ENCODE measurements at regions not wholly inside any gene's neighbourhood (a gene's known extent, or its start where the extent isn't known, plus 50 kb on each side); places are given as distances from the start of the nearest gene placed in this dataset.

GRCh38 chr12:40551466-40551865, 140.8 kb upstream of the CNTN1 start:
- no peak overlapping the region for H3K4me3 ChIP-seq (ENCODE audit: low read depth, low read length)
- TF ChIP-seq, protein P1, sequence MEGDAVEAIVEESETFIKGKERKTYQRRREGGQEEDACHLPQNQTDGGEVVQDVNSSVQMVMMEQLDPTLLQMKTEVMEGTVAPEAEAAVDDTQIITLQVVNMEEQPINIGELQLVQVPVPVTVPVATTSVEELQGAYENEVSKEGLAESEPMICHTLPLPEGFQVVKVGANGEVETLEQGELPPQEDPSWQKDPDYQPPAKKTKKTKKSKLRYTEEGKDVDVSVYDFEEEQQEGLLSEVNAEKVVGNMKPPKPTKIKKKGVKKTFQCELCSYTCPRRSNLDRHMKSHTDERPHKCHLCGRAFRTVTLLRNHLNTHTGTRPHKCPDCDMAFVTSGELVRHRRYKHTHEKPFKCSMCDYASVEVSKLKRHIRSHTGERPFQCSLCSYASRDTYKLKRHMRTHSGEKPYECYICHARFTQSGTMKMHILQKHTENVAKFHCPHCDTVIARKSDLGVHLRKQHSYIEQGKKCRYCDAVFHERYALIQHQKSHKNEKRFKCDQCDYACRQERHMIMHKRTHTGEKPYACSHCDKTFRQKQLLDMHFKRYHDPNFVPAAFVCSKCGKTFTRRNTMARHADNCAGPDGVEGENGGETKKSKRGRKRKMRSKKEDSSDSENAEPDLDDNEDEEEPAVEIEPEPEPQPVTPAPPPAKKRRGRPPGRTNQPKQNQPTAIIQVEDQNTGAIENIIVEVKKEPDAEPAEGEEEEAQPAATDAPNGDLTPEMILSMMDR (IDR thresholded peaks at IDR 0.05; ENCODE audit: low read depth, low read length), result no peak

GRCh38 chr12:40552868-40553267, 139.4 kb upstream of the CNTN1 start:
- no peak overlapping the region for H3K4me3 ChIP-seq (ENCODE audit: low read depth, low read length)
- TF ChIP-seq, protein P1 (IDR thresholded peaks at IDR 0.05; ENCODE audit: low read depth, low read length), result no peak

DNA sequence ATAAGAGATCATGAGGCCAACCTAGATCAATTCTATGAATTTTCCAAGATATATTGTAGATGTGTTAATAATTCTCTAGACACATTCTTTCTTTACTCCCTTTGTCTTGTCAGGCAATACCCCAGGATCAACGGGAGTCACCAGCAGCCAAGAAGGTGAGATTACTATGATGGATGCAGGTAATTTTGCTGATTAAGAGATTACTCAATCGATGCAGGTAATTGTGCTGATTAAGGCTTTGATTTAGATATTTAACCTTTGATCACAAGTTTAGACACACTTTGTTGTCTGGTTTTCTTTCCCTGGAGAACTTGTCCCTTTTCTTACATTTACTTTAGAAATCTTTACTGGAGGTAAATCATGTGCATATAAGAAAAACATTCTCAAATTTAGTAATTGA, 134.3 kb upstream of the CNTN1 start:
- TF ChIP-seq, protein P1 (IDR thresholded peaks at IDR 0.05; ENCODE audit: low read depth, low read length), result no peak
- no peak overlapping the region for H3K4me3 ChIP-seq (ENCODE audit: low read depth, low read length)

GRCh38 chr12:40559865-40560264, 132.4 kb upstream of the CNTN1 start:
- TF ChIP-seq, protein P1 (IDR thresholded peaks at IDR 0.05; ENCODE audit: low read depth, low read length), result no peak

DNA sequence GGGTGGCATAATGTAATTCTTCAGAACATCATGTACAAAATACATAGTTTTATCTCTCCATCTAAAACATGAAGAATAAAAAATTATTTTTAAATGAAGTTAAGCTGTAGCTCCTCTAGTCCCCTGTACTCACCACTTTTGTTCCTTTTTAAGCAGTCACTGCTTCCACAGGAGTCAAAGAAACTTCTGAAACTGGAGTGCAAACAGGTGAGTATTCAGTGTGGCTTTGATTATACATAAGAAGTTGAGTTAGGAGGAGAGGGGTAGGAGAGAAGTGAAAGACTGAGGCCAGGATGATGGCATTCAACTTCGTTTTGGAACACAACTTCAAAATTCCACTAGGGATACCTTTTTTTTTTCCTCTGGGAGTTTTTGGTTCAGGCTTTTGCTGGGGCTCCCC, 131.4 kb upstream of the CNTN1 start:
- no peak overlapping the region for H3K4me3 ChIP-seq (ENCODE audit: low read depth, low read length)
- TF ChIP-seq, protein P1 (IDR thresholded peaks at IDR 0.05; ENCODE audit: low read depth, low read length), result no peak

More at GRCh38 chr12:40559865-40560264, 132.4 kb upstream of the CNTN1 start:
- no peak overlapping the region for H3K4me3 ChIP-seq (ENCODE audit: low read depth, low read length)

- TF ChIP-seq, protein P1 (IDR thresholded peaks at IDR 0.05; ENCODE audit: low read depth, low read length), result no peak
- no peak overlapping the region for H3K4me3 ChIP-seq (ENCODE audit: low read depth, low read length)
Observed at GRCh38 chr12:40561395-40561966, 130.8 kb upstream of the CNTN1 start.

DNA sequence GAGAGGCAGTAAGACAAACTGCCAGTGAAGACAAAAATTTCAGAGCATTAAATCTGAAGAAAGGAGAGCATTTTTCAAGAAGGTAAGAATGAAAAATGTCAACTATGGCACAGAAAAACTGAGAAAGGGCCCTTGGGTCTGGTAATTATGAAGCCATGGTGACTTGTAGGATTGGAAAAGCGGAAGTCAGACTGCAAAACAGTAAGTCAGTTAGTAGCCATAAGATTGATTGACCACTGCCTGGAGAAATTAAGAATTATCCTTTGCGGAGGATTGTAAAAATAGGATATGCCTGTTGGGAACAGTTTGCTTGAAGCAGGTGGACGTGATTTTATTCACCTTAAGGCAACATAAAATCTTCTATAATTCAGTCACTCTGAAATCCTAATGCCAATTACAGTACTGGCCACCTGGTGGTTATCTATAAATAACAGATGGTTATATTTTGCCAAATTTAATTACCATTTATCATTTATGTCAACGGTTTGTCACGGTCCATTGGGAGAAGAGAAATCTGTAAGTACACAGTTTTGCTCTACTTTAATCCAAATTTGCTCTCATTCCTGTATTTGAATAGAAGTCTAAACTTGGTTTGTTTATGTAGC, 127.1 kb upstream of the CNTN1 start:
- TF ChIP-seq, protein P1 (IDR thresholded peaks at IDR 0.05; ENCODE audit: low read depth, low read length), result no peak
- no peak overlapping the region for H3K4me3 ChIP-seq (ENCODE audit: low read depth, low read length)
